BJ (cell line): ENCODE measurements at regions not wholly inside any gene's neighbourhood (a gene's known extent, or its start where the extent isn't known, plus 50 kb on each side); places are given as distances from the start of the nearest gene placed in this dataset.

Experiments used
- CTCF ChIA-PET: fragments of 350-600 bp; formaldehyde crosslinking; extraction: SDS; loops from one replicate; lab custom pipeline; 2021; ENCODE audit warnings: antibody characterized with exemption, inconsistent platforms; lab: Yijun Ruan, JAX
- POLR2A ChIA-PET: fragments of 300-600 bp; sonication (Branson Sonifier 250); formaldehyde crosslinking; extraction: SDS; loops from one replicate; lab custom pipeline; 2021; ENCODE audit warnings: antibody characterized with exemption; lab: Charles Lee
- DNase-seq: peaks from one replicate; pipeline ENCODE4 v3.0.0-alpha.2; 2011; ENCODE audit warnings: low read depth
- H3K27me3 ChIP-seq: 2 replicates; pipeline ENCODE4 v1.6.0; 2011; ENCODE audit warnings: low read length; ENCODE audit not compliant: control insufficient read depth, insufficient read depth
- H3K36me3 ChIP-seq: 2 replicates; pipeline ENCODE4 v1.5.1; 2011; ENCODE audit warnings: low read length; ENCODE audit not compliant: control insufficient read depth, insufficient read depth
- H3K4me3 ChIP-seq: 2 replicates; pipeline ENCODE4 v1.5.1; 2011; ENCODE audit warnings: low read depth, mild to moderate bottlenecking, control low read depth, low read length
- CTCF ChIP-seq: IDR thresholded peaks from 2 replicates; pipeline ENCODE4 v1.5.1; 2011; ENCODE audit warnings: low read depth, mild to moderate bottlenecking, control low read depth, inconsistent platforms, low read length, moderate library complexity; ENCODE audit not compliant: insufficient read depth

DNA sequence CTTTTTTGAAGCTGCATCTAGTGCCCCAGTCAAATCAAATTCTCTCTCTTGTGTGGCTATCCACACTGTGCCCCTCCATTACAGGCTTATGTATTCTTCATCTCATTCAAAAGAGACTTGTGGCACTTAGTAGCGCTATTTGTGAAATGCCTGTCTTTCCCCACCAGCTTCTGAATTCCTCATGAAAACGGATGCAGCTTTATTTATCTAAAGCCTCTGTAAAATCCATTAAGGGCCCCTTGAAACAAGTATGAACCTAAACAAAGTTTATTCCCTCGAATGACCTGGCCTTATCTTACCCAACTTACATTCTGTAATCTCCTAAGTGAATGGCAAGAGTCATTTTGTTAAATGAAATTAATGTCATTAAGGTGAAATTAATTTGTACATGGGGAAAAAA is 417.4 kb upstream of the PIK3C3 start:
- no peak for TF ChIP-seq CTCF
- H3K27me3 ChIP-seq = no peaks in the 10 kb centered on the region; the same call in 1 of the 2 replicates
- H3K36me3 ChIP-seq = no peaks in the 10 kb centered on the region
- ChIA-PET POLR2A (no interaction called here), CTCF (no interaction called here)
- DNase-seq = no peak
- H3K4me3 ChIP-seq = no peak overlapping the region

- DNase-seq = no peak
- Histone ChIP-seq H3K4me3 (no peak overlapping the region), H3K36me3 (no peaks in the 10 kb centered on the region), H3K27me3 (no peaks in the 10 kb centered on the region)
- 0 out of 2 replicates have a peak, but pooled peaks have one; percentile 2 for TF ChIP-seq CTCF
- POLR2A ChIA-PET = no interaction called here
- CTCF ChIA-PET = interaction anchor here (0.6 kb wide), 1 partner anchor 18 kb away, joined by 3 read pairs; no protein-coding TSS in a partner anchor
Observed at GRCh38 chr18:41532344-41533086, 422.5 kb upstream of the PIK3C3 start.

- CTCF ChIA-PET = no interaction called here
- POLR2A ChIA-PET = no interaction called here
- Histone ChIP-seq H3K36me3 (no peaks in the 10 kb centered on the region), H3K4me3 (no peak overlapping the region), H3K27me3 (no peaks in the 10 kb centered on the region)
- no peak for DNase-seq
- TF ChIP-seq CTCF = no peak
Observed at GRCh38 chr18:41530970-41531369, 424.1 kb upstream of the PIK3C3 start.

DNA sequence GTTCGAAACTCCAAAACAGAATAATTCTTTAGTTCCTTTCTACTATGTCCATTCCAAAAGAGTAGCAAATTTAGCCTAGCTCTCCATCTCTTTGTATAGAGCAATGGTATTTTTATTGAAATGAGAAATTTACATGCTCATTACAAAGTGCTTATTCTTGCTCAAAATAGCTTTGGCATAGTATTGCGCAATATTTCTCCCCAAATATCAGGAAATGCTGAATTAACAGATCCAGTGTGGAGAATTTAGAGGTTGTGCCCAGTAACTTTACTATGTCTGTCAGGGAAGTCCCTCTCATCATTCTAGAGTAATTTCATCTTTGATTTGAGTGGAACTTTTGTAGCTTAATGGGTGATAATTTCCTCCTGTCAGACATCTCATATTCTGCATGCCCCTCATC is 425.9 kb upstream of the PIK3C3 start:
- Histone ChIP-seq H3K27me3 (no peaks in the 10 kb centered on the region), H3K36me3 (no peaks in the 10 kb centered on the region), H3K4me3 (no peak overlapping the region)
- DNase-seq = no peak
- no peak for TF ChIP-seq CTCF
- ChIA-PET CTCF (no interaction called here), POLR2A (no interaction called here)

- Histone ChIP-seq H3K27me3 (no peaks in the 10 kb centered on the region), H3K4me3 (no peak overlapping the region), H3K36me3 (no peaks in the 10 kb centered on the region)
- TF ChIP-seq CTCF = no peak
- ChIA-PET CTCF (no interaction called here), POLR2A (no interaction called here)
- DNase-seq = no peak
Observed at GRCh38 chr18:41526054-41526453, 429.0 kb upstream of the PIK3C3 start.
